ENCODE measurements at regions not wholly inside any gene's neighbourhood (a gene's known extent, or its start where the extent isn't known, plus 50 kb on each side); places are given as distances from the start of the nearest gene placed in this dataset.

GRCh38 chr15:97688177-97688576 lies 272.3 kb upstream of the ARRDC4 start:
- no TSS peak for BruUV-seq (replicated peaks)
- no peak overlapping the region for H3K9ac ChIP-seq (replicated peaks; ENCODE audit: extremely low read depth, insufficient read depth, low read length)
- dilution Hi-C loops (cut with MboI; ENCODE audit: extremely low pct_ligation_motif_present, low sequenced_read_pairs), result no loop called here
- no peaks in the 10 kb centered on the region for H3K9me1 ChIP-seq (replicated peaks; ENCODE audit: control insufficient read depth, extremely low read depth, insufficient read depth, low read length)
- ChIA-PET CTCF (interaction anchor here (1.4 kb wide), 1 partner anchor 20 kb away, joined by 3 read pairs; no protein-coding TSS in a partner anchor), POLR2A (no interaction called here)
- H3K4me2 ChIP-seq (ENCODE audit: insufficient read depth, low read length), result no peak overlapping the region
- no peaks in the 10 kb centered on the region for H4K20me1 ChIP-seq (replicated peaks; ENCODE audit: control insufficient read depth, extremely low read depth, insufficient read depth, low read length)
- H2AFZ ChIP-seq (ENCODE audit: low read depth, low read length), result no peak overlapping the region
- H3K9me3 ChIP-seq (replicated peaks; ENCODE audit: control insufficient read depth, insufficient read depth, low read length), result no peaks in the 10 kb centered on the region
- TF ChIP-seq POLR2A (IDR thresholded peaks at IDR 0.05; ENCODE audit: low read depth, low read length) (no peak), POLR2AphosphoS5 (IDR thresholded peaks at IDR 0.05; ENCODE audit: insufficient read depth, low read depth, low read length) (no peak), EZH2 (IDR thresholded peaks at IDR 0.05; ENCODE audit: borderline replicate concordance, low read depth, low read length, severe bottlenecking) (no peak)
- no peak for DNase-seq (ENCODE audit: low read depth, low spot score)
- no peaks in the 10 kb centered on the region for H3K36me3 ChIP-seq (ENCODE audit: control insufficient read depth in 2 of 2, extremely low read depth in 1 of 2, insufficient read depth in 2 of 2, low read length in 2 of 2)
- no peak overlapping the region for H3K27ac ChIP-seq (ENCODE audit: insufficient read depth, low read depth, low read length)
- intact Hi-C loops (cut with micrococcal nuclease), result no loop called here
- H3K79me2 ChIP-seq (ENCODE audit: control insufficient read depth, insufficient read depth, low read length), result no peaks in the 10 kb centered on the region
- H3K4me1 ChIP-seq (ENCODE audit: control insufficient read depth, extremely low read depth, insufficient read depth, low read length), result no peaks in the 10 kb centered on the region
- no peaks in the 10 kb centered on the region for H3K27me3 ChIP-seq (ENCODE audit: control insufficient read depth in 2 of 2, insufficient read depth in 2 of 2, low read length in 2 of 2)
- FAIRE-seq, result no peak
- H3K4me3 ChIP-seq (replicated peaks in 1 of 3; ENCODE audit: insufficient read depth in 1 of 3, low read depth in 1 of 3, low read length in 3 of 3), result no peak overlapping the region

GRCh38 chr15:97688886-97689285 lies 271.6 kb upstream of the ARRDC4 start:
- intact Hi-C loops (cut with micrococcal nuclease) (no loop called here), dilution Hi-C loops (cut with MboI; ENCODE audit: extremely low pct_ligation_motif_present, low sequenced_read_pairs) (no loop called here)
- Histone ChIP-seq H3K9me1 (replicated peaks; ENCODE audit: control insufficient read depth, extremely low read depth, insufficient read depth, low read length) (no peaks in the 10 kb centered on the region), H3K9ac (replicated peaks; ENCODE audit: extremely low read depth, insufficient read depth, low read length) (no peak overlapping the region), H3K79me2 (ENCODE audit: control insufficient read depth, insufficient read depth, low read length) (no peaks in the 10 kb centered on the region), H2AFZ (ENCODE audit: low read depth, low read length) (no peak overlapping the region), H3K27ac (ENCODE audit: insufficient read depth, low read depth, low read length) (no peak overlapping the region), H3K4me2 (ENCODE audit: insufficient read depth, low read length) (no peak overlapping the region), H3K27me3 (ENCODE audit: control insufficient read depth in 2 of 2, insufficient read depth in 2 of 2, low read length in 2 of 2) (no peaks in the 10 kb centered on the region), H4K20me1 (replicated peaks; ENCODE audit: control insufficient read depth, extremely low read depth, insufficient read depth, low read length) (no peaks in the 10 kb centered on the region), H3K36me3 (ENCODE audit: control insufficient read depth in 2 of 2, extremely low read depth in 1 of 2, insufficient read depth in 2 of 2, low read length in 2 of 2) (no peaks in the 10 kb centered on the region), H3K4me3 (replicated peaks in 1 of 3; ENCODE audit: insufficient read depth in 1 of 3, low read depth in 1 of 3, low read length in 3 of 3) (no peak overlapping the region), H3K9me3 (replicated peaks; ENCODE audit: control insufficient read depth, insufficient read depth, low read length) (no peaks in the 10 kb centered on the region), H3K4me1 (ENCODE audit: control insufficient read depth, extremely low read depth, insufficient read depth, low read length) (no peaks in the 10 kb centered on the region)
- TF ChIP-seq MYC (IDR thresholded peaks at IDR 0.05; ENCODE audit: low read depth, low read length) (no peak), CTCF (IDR thresholded peaks at IDR 0.05; ENCODE audit: extremely low read depth in 1 of 2, insufficient read depth in 1 of 2, low read depth in 1 of 2, low read length in 2 of 2) (no peak), JUN (IDR thresholded peaks at IDR 0.05; ENCODE audit: borderline replicate concordance, insufficient read depth, insufficient read length, low read depth) (no peak), FOS (IDR thresholded peaks at IDR 0.05; ENCODE audit: borderline replicate concordance, insufficient read depth, low read length) (no peak), EZH2 (IDR thresholded peaks at IDR 0.05; ENCODE audit: borderline replicate concordance, low read depth, low read length, severe bottlenecking) (no peak), POLR2A (IDR thresholded peaks at IDR 0.05; ENCODE audit: low read depth, low read length) (no peak), GATA2 (IDR thresholded peaks at IDR 0.05; ENCODE audit: insufficient read depth, insufficient read length, low read depth, low read length) (no peak), POLR2AphosphoS5 (IDR thresholded peaks at IDR 0.05; ENCODE audit: insufficient read depth, low read depth, low read length) (no peak), MAX (IDR thresholded peaks at IDR 0.05; ENCODE audit: insufficient read depth, insufficient read length) (no peak)
- CTCF ChIA-PET, result interaction anchor here (1.4 kb wide), 1 partner anchor 21 kb away, joined by 3 read pairs; no protein-coding TSS in a partner anchor
- no peak for DNase-seq (ENCODE audit: low read depth, low spot score)
- POLR2A ChIA-PET, result no interaction called here
- FAIRE-seq, result no peak
- BruUV-seq (replicated peaks), result no TSS peak

Data from endothelial cell of umbilical vein (primary cell).